ENCODE measurements at regions not wholly inside any gene's neighbourhood (a gene's known extent, or its start where the extent isn't known, plus 50 kb on each side); places are given as distances from the start of the nearest gene placed in this dataset.

- Histone ChIP-seq H4K20me1 (ENCODE audit: control insufficient read depth, insufficient read depth, insufficient read length) (no peaks in the 10 kb centered on the region), H3K56ac (ENCODE audit: insufficient read length, low read depth, low read length) (no peak overlapping the region), H4K8ac (replicated peaks; ENCODE audit: insufficient read length, low read depth, low read length) (no peak overlapping the region), H2BK15ac (ENCODE audit: low read depth, low read length) (no peak overlapping the region), H3K14ac (ENCODE audit: insufficient read depth, low read length) (no peak overlapping the region), H3K4me1 (ENCODE audit: insufficient read depth, low read length) (no peaks in the 10 kb centered on the region), H2BK12ac (ENCODE audit: insufficient read length, low read depth, low read length) (no peak overlapping the region), H2BK20ac (ENCODE audit: low read depth, low read length, poor library complexity, severe bottlenecking) (no peak overlapping the region), H3K27ac (ENCODE audit: insufficient read length, low read depth, low read length) (no peak overlapping the region), H2BK120ac (ENCODE audit: low read depth, low read length, poor library complexity, severe bottlenecking) (no peak overlapping the region), H2BK5ac (ENCODE audit: insufficient read length, low read length) (no peak overlapping the region), H3K9ac (ENCODE audit: extremely low read depth, insufficient read length, low read length) (no peak overlapping the region), H4K5ac (ENCODE audit: insufficient read length, low read depth, low read length) (no peak overlapping the region), H3K23me2 (ENCODE audit: insufficient read length, low read depth, low read length, poor library complexity, severe bottlenecking) (no peaks in the 10 kb centered on the region), H2AK5ac (ENCODE audit: insufficient read length, low read length) (no peak overlapping the region), H3K79me1 (ENCODE audit: insufficient read depth, low read depth, low read length, poor library complexity, severe bottlenecking) (no peaks in the 10 kb centered on the region), H2AFZ (ENCODE audit: low read length) (no peak overlapping the region), H3K79me2 (ENCODE audit: insufficient read depth, low read length) (no peaks in the 10 kb centered on the region), H3K9me3 (ENCODE audit: control insufficient read depth, low read depth, low read length) (no peaks in the 10 kb centered on the region), H4K91ac (ENCODE audit: insufficient read length, low read depth, low read length) (no peak overlapping the region), H3K23ac (ENCODE audit: insufficient read length, low read depth, low read length) (no peak overlapping the region), H3K4ac (ENCODE audit: low read depth, low read length) (no peak overlapping the region), H3T11ph (ENCODE audit: low read length) (no peak overlapping the region), H3K18ac (ENCODE audit: insufficient read length, low read depth, low read length) (no peak overlapping the region), H3K27me3 (ENCODE audit: insufficient read depth, low read length) (no peaks in the 10 kb centered on the region), H3K4me2 (ENCODE audit: insufficient read depth, insufficient read length, low read length) (no peak overlapping the region)
- DNase-seq: no peak
- no CpG with 5 or more reads among the region's 1 CpG for WGBS (ENCODE audit: extremely low coverage, insufficient read length, low lambda C conversion rate)
- no peaks in the 10 kb centered on the region for H3K4me1 Mint-ChIP-seq
- H3K27me3 Mint-ChIP-seq (ENCODE audit: low read depth): no peaks in the 10 kb centered on the region
- no peak overlapping the region for H3K27ac Mint-ChIP-seq
- no peak overlapping the region for H3K4me3 Mint-ChIP-seq
- TF ChIP-seq CTCF (conservative IDR thresholded peaks at IDR 0.05): no peak
- H3K36me3 Mint-ChIP-seq (ENCODE audit: insufficient read depth in 1 of 3, low read depth in 3 of 3): no peaks in the 10 kb centered on the region
- no peaks in the 10 kb centered on the region for H3K9me3 Mint-ChIP-seq
These were observed 117.9 kb upstream of the KCNN2 start for GRCh38 chr5:114243972-114244317.
